Muscle of leg (tissue), 3 donors: ENCODE measurements at regions not wholly inside any gene's neighbourhood (a gene's known extent, or its start where the extent isn't known, plus 50 kb on each side); places are given as distances from the start of the nearest gene placed in this dataset.
"Not testable (repeated sequence)": the region's sequence is repeated elsewhere in the genome, so short reads cannot be mapped to it uniquely, and the experiment has no call there.

ENCODE experiments used
- DNase-seq: peaks from one replicate; pipeline ENCODE4 v3.0.0; 2013
- H3K27ac ChIP-seq: one replicate; pipeline ENCODE4 v1.5.1; 2013; ENCODE audit warnings: mild to moderate bottlenecking, low read length, control low read depth
- H3K27me3 ChIP-seq: one replicate; pipeline ENCODE4 v1.6.1; 2013; ENCODE audit warnings: low read length; ENCODE audit not compliant: control insufficient read depth, insufficient read depth
- H3K36me3 ChIP-seq: one replicate; pipeline ENCODE4 v1.6.1; 2013; ENCODE audit warnings: low read length; ENCODE audit not compliant: control insufficient read depth, insufficient read depth
- H3K4me1 ChIP-seq: one replicate; pipeline ENCODE4 v1.6.1; 2013; ENCODE audit warnings: low read length; ENCODE audit not compliant: control insufficient read depth, insufficient read depth
- H3K4me3 ChIP-seq: one replicate; pipeline ENCODE4 v1.5.1; 2013; ENCODE audit warnings: low read length, control low read depth
- H3K9me3 ChIP-seq: replicated peaks from 2 replicates; pipeline ENCODE4 v1.6.1; 2013; ENCODE audit warnings: low read depth, low read length; ENCODE audit not compliant: control insufficient read depth
- WGBS: methylation state at CpG from one replicate; pipeline ENCODE4 v1.1.5; 2013; ENCODE audit warnings: missing lambda C conversion rate; ENCODE audit not compliant: insufficient coverage; 5-methylcytosine and 5-hydroxymethylcytosine counted together

GRCh38 chr9:78106586-78106985, 75.0 kb upstream of the GNAQ start:
- not testable (repeated sequence) for H3K36me3 ChIP-seq, H3K9me3 ChIP-seq, H3K27ac ChIP-seq, H3K4me1 ChIP-seq, H3K27me3 ChIP-seq, DNase-seq, H3K4me3 ChIP-seq
- WGBS = no CpG with 5 or more reads among the region's 8 CpGs

- H3K27ac ChIP-seq = no peak overlapping the region
- peak; percentile 54 for DNase-seq
- 100% methylated on average over 2 of the region's 6 CpGs for WGBS
- H3K4me3 ChIP-seq = no peak overlapping the region
- no peaks in the 10 kb centered on the region for H3K4me1 ChIP-seq
- H3K9me3 ChIP-seq = peaks cover 2% of the 10 kb centered on the region
- no peaks in the 10 kb centered on the region for H3K36me3 ChIP-seq
- H3K27me3 ChIP-seq = no peaks in the 10 kb centered on the region
These were observed 72.4 kb upstream of the GNAQ start for GRCh38 chr9:78103971-78104433.

GRCh38 chr9:78101247-78101646, 69.6 kb upstream of the GNAQ start:
- Histone ChIP-seq H3K27ac (no peak overlapping the region), H3K4me3 (no peak overlapping the region), H3K27me3 (no peaks in the 10 kb centered on the region), H3K4me1 (no peaks in the 10 kb centered on the region), H3K9me3 (peaks cover 2% of the 10 kb centered on the region), H3K36me3 (no peaks in the 10 kb centered on the region)
- DNase-seq = no peak
- WGBS = 14% methylated on average over 1 of the region's 2 CpGs

GRCh38 chr9:78097541-78097940, 65.9 kb upstream of the GNAQ start:
- Histone ChIP-seq H3K9me3 (peaks cover 2% of the 10 kb centered on the region), H3K27ac (no peak overlapping the region), H3K27me3 (no peaks in the 10 kb centered on the region), H3K4me3 (no peak overlapping the region), H3K36me3 (no peaks in the 10 kb centered on the region), H3K4me1 (no peaks in the 10 kb centered on the region)
- no CpG with 5 or more reads among the region's 3 CpGs for WGBS
- DNase-seq = peak; percentile 70

- WGBS = no CpG with 5 or more reads among the region's 9 CpGs
These were observed 60.1 kb upstream of the GNAQ start for GRCh38 chr9:78091731-78092130.

GRCh38 chr9:78089111-78089510, 57.5 kb upstream of the GNAQ start:
- Histone ChIP-seq H3K27ac (no peak overlapping the region), H3K36me3 (no peaks in the 10 kb centered on the region), H3K27me3 (no peaks in the 10 kb centered on the region), H3K9me3 (no peaks in the 10 kb centered on the region), H3K4me1 (no peaks in the 10 kb centered on the region), H3K4me3 (no peak overlapping the region)
- no CpG with 5 or more reads among the region's 3 CpGs for WGBS
- DNase-seq = no peak

More at GRCh38 chr9:78091731-78092130, 60.1 kb upstream of the GNAQ start:
- Histone ChIP-seq H3K9me3 (no peaks in the 10 kb centered on the region), H3K4me3 (no peak overlapping the region), H3K4me1 (no peaks in the 10 kb centered on the region), H3K36me3 (no peaks in the 10 kb centered on the region), H3K27me3 (no peaks in the 10 kb centered on the region), H3K27ac (no peak overlapping the region)
- no peak for DNase-seq

- H3K9me3 ChIP-seq, H3K27ac ChIP-seq: not testable (repeated sequence)
- no CpG with 5 or more reads among the region's 1 CpG for WGBS
These were observed 56.6 kb upstream of the GNAQ start for GRCh38 chr9:78088190-78088589.

More at GRCh38 chr9:78088190-78088589, 56.6 kb upstream of the GNAQ start:
- H3K36me3 ChIP-seq, H3K4me3 ChIP-seq, H3K27me3 ChIP-seq, H3K4me1 ChIP-seq, DNase-seq: not testable (repeated sequence)
